HG02852 (cell line): ENCODE measurements at regions not wholly inside any gene's neighbourhood (a gene's known extent, or its start where the extent isn't known, plus 50 kb on each side); places are given as distances from the start of the nearest gene placed in this dataset.

ENCODE experiments used
- ATAC-seq: cut with Tn5 transposase; IDR thresholded peaks from one replicate; pipeline ENCODE4 v1.9.1; 2021; ENCODE audit warnings: mild to moderate bottlenecking, moderate library complexity; ENCODE audit not compliant: unreplicated experiment

DNA sequence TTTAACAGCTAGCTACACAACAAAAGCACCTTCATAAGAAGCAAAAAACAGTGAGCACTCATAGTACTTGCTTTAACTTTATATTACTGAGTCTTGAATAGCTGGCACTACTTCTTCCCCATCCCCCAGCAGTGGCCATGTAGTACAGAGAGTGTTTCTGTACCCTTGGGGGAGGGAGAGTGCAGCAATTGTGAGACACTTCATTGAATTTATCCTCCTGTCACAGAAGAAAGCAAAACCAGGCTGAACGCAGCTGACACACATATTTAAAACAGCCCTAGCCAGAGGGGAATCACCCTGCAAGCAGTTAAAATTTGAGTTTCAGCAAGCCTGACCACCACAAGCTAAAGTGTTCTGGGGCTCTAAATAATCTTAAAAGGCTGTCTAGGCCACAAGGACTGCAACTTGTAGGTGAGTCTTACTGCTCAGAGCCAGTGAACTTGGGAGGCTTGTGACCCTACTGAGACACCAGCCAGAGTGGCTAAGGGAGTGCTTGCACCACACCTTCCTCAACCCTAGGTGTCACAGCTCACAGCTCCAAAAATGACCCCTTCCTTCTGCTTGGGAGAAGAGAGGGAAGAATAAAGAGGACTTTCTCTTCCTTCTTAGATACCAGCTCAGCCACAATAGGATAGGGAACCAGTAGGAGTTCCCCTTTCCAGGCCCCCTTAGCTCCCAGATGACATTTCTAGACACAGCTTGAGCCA is 97.7 kb upstream of the MEOX2 start:
- no peak for ATAC-seq

GRCh38 chr7:15782656-15783055 is 96.2 kb upstream of the MEOX2 start:
- no peak for ATAC-seq

DNA sequence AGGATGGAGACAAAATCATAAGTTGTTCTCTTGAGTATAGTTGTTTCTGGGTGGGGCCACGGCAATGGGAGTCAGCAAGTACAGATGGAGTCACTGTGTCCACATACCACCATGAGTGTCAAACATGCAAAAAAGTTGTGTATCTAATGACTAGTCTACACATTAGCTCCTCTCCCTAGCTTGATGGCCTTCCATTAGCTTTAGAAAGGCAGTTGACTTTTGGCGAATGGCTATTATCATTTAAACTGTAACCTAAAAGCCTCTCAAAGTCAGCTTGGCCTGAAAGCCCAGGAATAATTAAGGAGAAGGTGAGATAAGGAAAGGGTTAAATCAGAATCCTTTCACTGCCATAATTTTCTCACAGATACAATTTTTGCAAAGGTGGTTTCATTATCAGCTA is 95.5 kb upstream of the MEOX2 start:
- ATAC-seq, result no peak

DNA sequence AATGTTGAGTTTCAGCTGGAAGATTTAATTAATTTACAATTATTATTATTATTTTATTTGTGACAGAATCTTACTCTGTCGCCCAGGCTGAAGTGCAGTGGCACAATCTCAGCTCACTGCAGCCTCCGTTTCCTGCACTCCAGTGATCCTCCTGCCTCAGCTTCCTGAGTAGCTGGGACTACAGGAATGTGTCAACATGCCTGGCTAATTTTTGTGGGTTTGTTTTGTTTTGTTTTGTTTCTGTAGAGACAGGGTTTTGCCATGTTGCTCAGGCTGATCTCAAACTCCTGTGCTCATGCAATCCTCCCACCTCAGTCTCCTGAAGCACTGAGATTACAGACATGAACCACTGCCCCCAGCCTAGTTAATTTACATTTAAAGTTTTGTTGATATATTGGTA is 93.8 kb upstream of the MEOX2 start:
- ATAC-seq, result no peak

DNA sequence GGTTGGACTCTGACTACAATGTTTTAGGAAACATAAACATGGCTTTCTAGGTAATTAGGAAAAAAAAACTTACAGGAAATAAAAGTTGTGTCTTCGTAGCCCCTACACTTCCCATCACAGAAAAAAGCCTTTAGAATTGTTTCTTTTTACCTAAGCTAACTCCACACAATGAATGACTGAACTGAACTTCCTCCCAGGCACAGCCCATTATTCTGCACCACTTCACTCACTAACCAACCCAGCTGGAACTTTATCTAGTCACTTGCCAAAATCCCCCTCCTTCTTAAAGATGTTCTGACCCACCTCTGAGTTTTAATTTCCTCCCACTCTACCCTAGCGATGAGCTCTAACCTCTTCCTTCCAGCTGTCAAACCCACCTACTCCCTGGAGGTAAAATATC is 91.7 kb upstream of the MEOX2 start:
- no peak for ATAC-seq

GRCh38 chr7:15765753-15766152 is 79.3 kb upstream of the MEOX2 start:
- ATAC-seq, result no peak

GRCh38 chr7:15764851-15765382 is 78.4 kb upstream of the MEOX2 start:
- no peak for ATAC-seq

GRCh38 chr7:15764010-15764409 is 77.5 kb upstream of the MEOX2 start:
- ATAC-seq, result no peak

DNA sequence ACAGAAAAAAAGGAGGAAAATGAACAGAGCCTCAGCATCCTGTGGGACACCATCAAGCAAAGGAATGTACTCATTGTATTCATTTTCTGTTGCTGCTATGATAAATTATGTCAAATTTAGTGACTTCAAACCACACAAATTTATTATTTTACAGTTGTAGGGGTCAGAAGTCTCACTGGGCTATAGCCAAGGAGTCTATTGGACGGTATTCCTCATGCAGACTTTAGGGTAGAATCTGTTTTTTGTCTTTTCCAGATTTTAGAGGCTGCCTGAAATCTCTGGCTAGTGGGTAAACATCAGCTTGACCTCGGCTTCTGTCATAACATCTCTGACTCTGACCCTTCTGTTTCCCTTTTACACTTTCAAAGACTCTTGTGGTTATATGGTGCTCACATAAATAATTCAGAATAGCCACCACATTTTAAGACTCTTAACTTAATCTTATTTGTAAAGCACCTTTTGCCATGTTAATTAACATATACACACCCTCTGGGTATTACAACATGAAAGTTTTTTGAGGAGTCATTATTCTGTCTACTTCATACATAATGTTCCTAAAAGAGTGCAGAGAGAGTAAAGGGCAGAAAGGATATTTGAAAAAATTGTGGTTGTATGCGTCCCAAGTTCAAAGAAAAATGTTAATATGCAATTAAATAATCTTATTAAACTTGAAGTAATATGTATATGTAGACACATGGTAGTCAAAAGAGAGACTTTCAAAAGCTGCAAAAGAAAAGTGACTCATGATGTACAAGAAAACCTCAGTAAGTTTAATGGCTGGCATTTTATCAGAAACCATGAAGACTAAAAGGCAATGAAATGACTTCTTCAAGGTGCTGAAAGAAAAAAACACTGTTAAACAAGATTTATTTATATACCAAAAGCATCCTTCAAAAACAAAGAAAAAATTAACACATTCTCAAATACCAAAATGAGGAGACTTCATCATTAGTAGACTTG is 70.8 kb upstream of the MEOX2 start:
- no peak for ATAC-seq

DNA sequence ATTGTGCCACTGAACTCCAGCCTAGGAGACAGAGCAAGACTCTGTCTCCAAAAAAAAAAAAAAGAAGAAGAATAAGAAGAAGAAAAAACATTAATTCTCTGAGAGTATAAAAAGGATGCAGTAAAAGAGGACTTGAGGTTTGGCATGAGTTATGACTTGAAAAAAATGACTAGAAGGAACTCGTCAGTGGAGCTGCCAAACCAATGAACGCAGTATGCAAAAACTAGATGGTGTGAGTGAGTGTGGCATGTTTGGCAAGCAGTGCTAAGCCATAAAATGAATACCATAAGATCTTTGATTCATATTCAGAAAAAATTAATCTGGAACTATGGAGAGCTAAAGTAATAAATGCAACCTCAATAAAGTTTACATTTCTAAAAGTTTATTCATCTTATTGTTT is 68.6 kb upstream of the MEOX2 start:
- ATAC-seq, result no peak

GRCh38 chr7:15753887-15754579 is 67.5 kb upstream of the MEOX2 start:
- no peak for ATAC-seq

- no peak for ATAC-seq
Observed at GRCh38 chr7:15752377-15752776, 65.9 kb upstream of the MEOX2 start.

- no peak for ATAC-seq
Observed at GRCh38 chr7:15751191-15751701, 64.8 kb upstream of the MEOX2 start.

- ATAC-seq, result no peak
Observed at GRCh38 chr7:15750727-15751126, 64.2 kb upstream of the MEOX2 start.

- ATAC-seq, result no peak
Observed at GRCh38 chr7:15749631-15750030, 63.1 kb upstream of the MEOX2 start.

DNA sequence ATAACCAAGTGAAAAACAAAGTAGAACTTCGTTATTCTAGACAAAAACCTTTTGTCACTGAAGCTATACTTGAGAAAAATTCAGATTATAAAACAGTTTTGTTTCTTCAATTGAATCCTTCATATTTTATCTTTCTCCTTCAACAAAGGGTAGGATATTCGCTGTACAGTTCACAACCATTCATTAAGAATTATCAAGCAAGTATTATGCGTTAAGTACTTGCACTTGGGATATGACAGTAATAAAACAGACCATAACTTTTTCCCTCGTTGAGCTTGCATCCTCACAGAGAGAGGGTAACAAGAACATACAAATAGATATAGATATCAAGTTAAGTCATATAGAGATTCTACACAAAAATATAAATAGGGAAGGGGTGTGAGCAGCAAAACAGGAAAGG is 61.2 kb upstream of the MEOX2 start:
- ATAC-seq, result no peak

- ATAC-seq, result no peak
Observed at GRCh38 chr7:15747301-15747700, 60.8 kb upstream of the MEOX2 start.

- ATAC-seq, result no peak
Observed at GRCh38 chr7:15743926-15744480, 57.5 kb upstream of the MEOX2 start.

GRCh38 chr7:15737601-15738000 is 51.1 kb upstream of the MEOX2 start:
- no peak for ATAC-seq
